NCI-H1105 (cell line): ENCODE measurements at regions not wholly inside any gene's neighbourhood (a gene's known extent, or its start where the extent isn't known, plus 50 kb on each side); places are given as distances from the start of the nearest gene placed in this dataset.

Source experiments
- DNase-seq: peaks from one replicate; lab custom pipeline; 2025; lab: John Stamatoyannopoulos, UW

GRCh38 chr13:78979349-78979748, 320.4 kb upstream of the OBI1 start:
- no peak for DNase-seq

- DNase-seq, result peak; percentile 33
Measured at GRCh38 chr13:78978381-78978998, 319.5 kb upstream of the OBI1 start.

- no peak for DNase-seq
Measured at GRCh38 chr13:78977311-78977710, 318.4 kb upstream of the OBI1 start.

GRCh38 chr13:78976696-78977095, 317.7 kb upstream of the OBI1 start:
- no peak for DNase-seq

GRCh38 chr13:78972561-78972960, 313.6 kb upstream of the OBI1 start:
- no peak for DNase-seq

GRCh38 chr13:78971355-78972025, 312.5 kb upstream of the OBI1 start:
- no peak for DNase-seq

GRCh38 chr13:78960881-78961280, 301.9 kb upstream of the OBI1 start:
- no peak for DNase-seq

- no peak for DNase-seq
Measured at GRCh38 chr13:78958006-78958405, 299.1 kb upstream of the OBI1 start.

- no peak for DNase-seq
Measured at GRCh38 chr13:78940455-78941130, 281.6 kb upstream of the OBI1 start.

GRCh38 chr13:78934336-78934735, 275.4 kb upstream of the OBI1 start:
- no peak for DNase-seq

- DNase-seq, result no peak
Measured at GRCh38 chr13:78915015-78915414, 256.1 kb upstream of the OBI1 start.

- no peak for DNase-seq
Measured at GRCh38 chr13:78913656-78914055, 254.7 kb upstream of the OBI1 start.

GRCh38 chr13:78910147-78910546, 251.2 kb upstream of the OBI1 start:
- no peak for DNase-seq

GRCh38 chr13:78909276-78909675, 250.3 kb upstream of the OBI1 start:
- DNase-seq, result no peak

GRCh38 chr13:78907006-78907405, 248.1 kb upstream of the OBI1 start:
- no peak for DNase-seq

GRCh38 chr13:78897200-78897599, 238.2 kb upstream of the OBI1 start:
- no peak for DNase-seq

GRCh38 chr13:78884571-78884970, 225.6 kb upstream of the OBI1 start:
- no peak for DNase-seq

GRCh38 chr13:78881751-78882150, 222.8 kb upstream of the OBI1 start:
- peak; percentile 79 for DNase-seq

- DNase-seq, result peak; percentile 29
Measured at GRCh38 chr13:78881054-78881453, 222.1 kb upstream of the OBI1 start.

GRCh38 chr13:78876915-78877549, 218.1 kb upstream of the OBI1 start:
- DNase-seq, result no peak

- no peak for DNase-seq
Measured at GRCh38 chr13:78875792-78876580, 217.0 kb upstream of the OBI1 start.

- DNase-seq, result no peak
Measured at GRCh38 chr13:78868991-78869390, 210.0 kb upstream of the OBI1 start.
